ENCODE measurements at regions not wholly inside any gene's neighbourhood (a gene's known extent, or its start where the extent isn't known, plus 50 kb on each side); places are given as distances from the start of the nearest gene placed in this dataset.

GRCh38 chr11:19648321-19648720 lies 64.3 kb upstream of the NAV2 start:
- H3K4me3 ChIP-seq (ENCODE audit: low read depth, low read length): no peak overlapping the region
- DNase-seq (ENCODE audit: low read depth): no peak
- no peak for TF ChIP-seq MAX (IDR thresholded peaks at IDR 0.05; ENCODE audit: low read depth, low read length)
- no peak for TF ChIP-seq CTCF (IDR thresholded peaks at IDR 0.05; ENCODE audit: low read depth, low read length)
- no peak for TF ChIP-seq POLR2A (IDR thresholded peaks at IDR 0.05; ENCODE audit: extremely low read depth, insufficient read length)
- no peak for TF ChIP-seq MYC (IDR thresholded peaks at IDR 0.05; ENCODE audit: low read depth, low read length)

- no peak for DNase-seq (ENCODE audit: low read depth)
- no peak overlapping the region for H3K4me3 ChIP-seq (ENCODE audit: low read depth, low read length)
- TF ChIP-seq CTCF (IDR thresholded peaks at IDR 0.05; ENCODE audit: low read depth, low read length) (no peak), MYC (IDR thresholded peaks at IDR 0.05; ENCODE audit: low read depth, low read length) (no peak), MAX (IDR thresholded peaks at IDR 0.05; ENCODE audit: low read depth, low read length) (no peak), POLR2A (IDR thresholded peaks at IDR 0.05; ENCODE audit: extremely low read depth, insufficient read length) (no peak)
These were observed 64.8 kb upstream of the NAV2 start for GRCh38 chr11:19647816-19648215.

GRCh38 chr11:19646921-19647320 lies 65.7 kb upstream of the NAV2 start:
- DNase-seq (ENCODE audit: low read depth): peak; percentile 7
- no peak for TF ChIP-seq MYC (IDR thresholded peaks at IDR 0.05; ENCODE audit: low read depth, low read length)
- no peak for TF ChIP-seq MAX (IDR thresholded peaks at IDR 0.05; ENCODE audit: low read depth, low read length)
- TF ChIP-seq POLR2A (IDR thresholded peaks at IDR 0.05; ENCODE audit: extremely low read depth, insufficient read length): no peak
- no peak for TF ChIP-seq CTCF (IDR thresholded peaks at IDR 0.05; ENCODE audit: low read depth, low read length)

GRCh38 chr11:19646308-19646707 lies 66.3 kb upstream of the NAV2 start:
- DNase-seq (ENCODE audit: low read depth): no peak
- TF ChIP-seq POLR2A (IDR thresholded peaks at IDR 0.05; ENCODE audit: extremely low read depth, insufficient read length) (no peak), MAX (IDR thresholded peaks at IDR 0.05; ENCODE audit: low read depth, low read length) (no peak), CTCF (IDR thresholded peaks at IDR 0.05; ENCODE audit: low read depth, low read length) (no peak), MYC (IDR thresholded peaks at IDR 0.05; ENCODE audit: low read depth, low read length) (no peak)
- H3K4me3 ChIP-seq (ENCODE audit: low read depth, low read length): no peak overlapping the region

More at GRCh38 chr11:19646921-19647320, 65.7 kb upstream of the NAV2 start:
- no peak overlapping the region for H3K4me3 ChIP-seq (ENCODE audit: low read depth, low read length)

GRCh38 chr11:19644316-19644715 lies 68.3 kb upstream of the NAV2 start:
- H3K4me3 ChIP-seq (ENCODE audit: low read depth, low read length): no peak overlapping the region
- TF ChIP-seq MAX (IDR thresholded peaks at IDR 0.05; ENCODE audit: low read depth, low read length) (no peak), MYC (IDR thresholded peaks at IDR 0.05; ENCODE audit: low read depth, low read length) (no peak), CTCF (IDR thresholded peaks at IDR 0.05; ENCODE audit: low read depth, low read length) (no peak), POLR2A (IDR thresholded peaks at IDR 0.05; ENCODE audit: extremely low read depth, insufficient read length) (no peak)
- no peak for DNase-seq (ENCODE audit: low read depth)

Measured in NB4 (cell line).